ENCODE measurements at regions not wholly inside any gene's neighbourhood (a gene's known extent, or its start where the extent isn't known, plus 50 kb on each side); places are given as distances from the start of the nearest gene placed in this dataset.

DNA sequence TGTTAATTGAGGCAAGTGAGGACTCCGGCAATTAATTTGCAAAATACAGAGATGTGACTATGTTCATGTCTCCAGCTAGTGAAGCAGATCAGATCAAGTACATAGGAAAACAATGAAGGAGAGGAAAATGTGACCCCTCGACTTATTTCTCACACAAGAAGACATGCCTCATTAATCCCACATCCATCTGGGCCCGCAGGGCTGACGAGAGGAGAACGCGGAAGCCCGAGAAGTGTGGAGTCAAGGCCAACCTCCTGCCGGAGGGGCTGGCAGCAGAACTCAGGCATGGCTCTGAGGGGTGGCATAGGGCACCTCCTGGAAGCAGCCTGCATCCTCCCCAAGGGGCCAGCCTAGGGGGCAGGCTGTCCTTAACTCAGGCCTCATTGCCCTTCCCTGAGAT is 54.4 kb downstream of the ZNF503 start:
- no peak for DNase-seq (ENCODE audit: low spot score)

DNA sequence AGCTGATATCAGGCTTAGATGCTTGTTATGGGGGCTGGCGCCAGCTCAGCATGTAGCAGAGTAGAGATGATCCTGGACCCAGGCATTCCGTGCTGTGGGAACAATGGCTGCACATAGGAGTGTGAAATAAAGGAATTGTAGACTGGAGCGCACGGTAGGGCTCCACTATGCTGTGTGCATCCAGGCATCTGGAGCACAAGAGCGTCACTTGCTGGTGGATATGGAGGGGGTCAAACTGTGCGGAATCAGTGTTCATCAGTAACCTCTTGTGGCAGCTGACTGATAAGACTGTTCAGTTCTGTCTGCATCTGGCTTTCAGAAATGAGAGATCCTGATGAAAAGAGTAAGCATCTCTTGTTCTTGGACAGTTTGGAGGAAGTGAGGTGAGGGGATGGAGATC is 55.8 kb downstream of the ZNF503 start:
- Mint-ChIP-seq H3K4me3 (no peak overlapping the region), H3K4me1 (peaks cover 4% of the 10 kb centered on the region), H3K9me3 (peaks cover 9% of the 10 kb centered on the region; the same call in 1 of the 2 replicates), H3K27me3 (ENCODE audit: low read depth) (no peaks in the 10 kb centered on the region), H3K27ac (no peak overlapping the region), H3K36me3 (no peaks in the 10 kb centered on the region)
- ChIA-PET CTCF (no interaction called here), POLR2A (no interaction called here)
- ATAC-seq (no peak), DNase-seq (ENCODE audit: low spot score) (no peak)
- TF ChIP-seq FOXJ3 (CRISPR knock-in tag; IDR thresholded peaks at IDR 0.05; ENCODE audit: borderline replicate concordance) (no peak), GTF2I (CRISPR knock-in tag; conservative IDR thresholded peaks at IDR 0.05) (no peak), NR3C1 (CRISPR knock-in tag; conservative IDR thresholded peaks at IDR 0.05; ENCODE audit: low read depth) (no peak)
- TF ChIP-seq, protein P1, sequence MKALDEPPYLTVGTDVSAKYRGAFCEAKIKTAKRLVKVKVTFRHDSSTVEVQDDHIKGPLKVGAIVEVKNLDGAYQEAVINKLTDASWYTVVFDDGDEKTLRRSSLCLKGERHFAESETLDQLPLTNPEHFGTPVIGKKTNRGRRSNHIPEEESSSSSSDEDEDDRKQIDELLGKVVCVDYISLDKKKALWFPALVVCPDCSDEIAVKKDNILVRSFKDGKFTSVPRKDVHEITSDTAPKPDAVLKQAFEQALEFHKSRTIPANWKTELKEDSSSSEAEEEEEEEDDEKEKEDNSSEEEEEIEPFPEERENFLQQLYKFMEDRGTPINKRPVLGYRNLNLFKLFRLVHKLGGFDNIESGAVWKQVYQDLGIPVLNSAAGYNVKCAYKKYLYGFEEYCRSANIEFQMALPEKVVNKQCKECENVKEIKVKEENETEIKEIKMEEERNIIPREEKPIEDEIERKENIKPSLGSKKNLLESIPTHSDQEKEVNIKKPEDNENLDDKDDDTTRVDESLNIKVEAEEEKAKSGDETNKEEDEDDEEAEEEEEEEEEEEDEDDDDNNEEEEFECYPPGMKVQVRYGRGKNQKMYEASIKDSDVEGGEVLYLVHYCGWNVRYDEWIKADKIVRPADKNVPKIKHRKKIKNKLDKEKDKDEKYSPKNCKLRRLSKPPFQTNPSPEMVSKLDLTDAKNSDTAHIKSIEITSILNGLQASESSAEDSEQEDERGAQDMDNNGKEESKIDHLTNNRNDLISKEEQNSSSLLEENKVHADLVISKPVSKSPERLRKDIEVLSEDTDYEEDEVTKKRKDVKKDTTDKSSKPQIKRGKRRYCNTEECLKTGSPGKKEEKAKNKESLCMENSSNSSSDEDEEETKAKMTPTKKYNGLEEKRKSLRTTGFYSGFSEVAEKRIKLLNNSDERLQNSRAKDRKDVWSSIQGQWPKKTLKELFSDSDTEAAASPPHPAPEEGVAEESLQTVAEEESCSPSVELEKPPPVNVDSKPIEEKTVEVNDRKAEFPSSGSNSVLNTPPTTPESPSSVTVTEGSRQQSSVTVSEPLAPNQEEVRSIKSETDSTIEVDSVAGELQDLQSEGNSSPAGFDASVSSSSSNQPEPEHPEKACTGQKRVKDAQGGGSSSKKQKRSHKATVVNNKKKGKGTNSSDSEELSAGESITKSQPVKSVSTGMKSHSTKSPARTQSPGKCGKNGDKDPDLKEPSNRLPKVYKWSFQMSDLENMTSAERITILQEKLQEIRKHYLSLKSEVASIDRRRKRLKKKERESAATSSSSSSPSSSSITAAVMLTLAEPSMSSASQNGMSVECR (CRISPR knock-in tag; IDR thresholded peaks at IDR 0.05; ENCODE audit: borderline replicate concordance), result no peak
- TF ChIP-seq, protein P2, sequence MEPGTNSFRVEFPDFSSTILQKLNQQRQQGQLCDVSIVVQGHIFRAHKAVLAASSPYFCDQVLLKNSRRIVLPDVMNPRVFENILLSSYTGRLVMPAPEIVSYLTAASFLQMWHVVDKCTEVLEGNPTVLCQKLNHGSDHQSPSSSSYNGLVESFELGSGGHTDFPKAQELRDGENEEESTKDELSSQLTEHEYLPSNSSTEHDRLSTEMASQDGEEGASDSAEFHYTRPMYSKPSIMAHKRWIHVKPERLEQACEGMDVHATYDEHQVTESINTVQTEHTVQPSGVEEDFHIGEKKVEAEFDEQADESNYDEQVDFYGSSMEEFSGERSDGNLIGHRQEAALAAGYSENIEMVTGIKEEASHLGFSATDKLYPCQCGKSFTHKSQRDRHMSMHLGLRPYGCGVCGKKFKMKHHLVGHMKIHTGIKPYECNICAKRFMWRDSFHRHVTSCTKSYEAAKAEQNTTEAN (CRISPR knock-in tag; IDR thresholded peaks at IDR 0.05), result no peak

More for the DNA sequence above, 54.4 kb downstream of the ZNF503 start:
- CTCF ChIA-PET, result no interaction called here
- no peak for ATAC-seq
- no peaks in the 10 kb centered on the region for H3K36me3 Mint-ChIP-seq
- TF ChIP-seq, protein P3, sequence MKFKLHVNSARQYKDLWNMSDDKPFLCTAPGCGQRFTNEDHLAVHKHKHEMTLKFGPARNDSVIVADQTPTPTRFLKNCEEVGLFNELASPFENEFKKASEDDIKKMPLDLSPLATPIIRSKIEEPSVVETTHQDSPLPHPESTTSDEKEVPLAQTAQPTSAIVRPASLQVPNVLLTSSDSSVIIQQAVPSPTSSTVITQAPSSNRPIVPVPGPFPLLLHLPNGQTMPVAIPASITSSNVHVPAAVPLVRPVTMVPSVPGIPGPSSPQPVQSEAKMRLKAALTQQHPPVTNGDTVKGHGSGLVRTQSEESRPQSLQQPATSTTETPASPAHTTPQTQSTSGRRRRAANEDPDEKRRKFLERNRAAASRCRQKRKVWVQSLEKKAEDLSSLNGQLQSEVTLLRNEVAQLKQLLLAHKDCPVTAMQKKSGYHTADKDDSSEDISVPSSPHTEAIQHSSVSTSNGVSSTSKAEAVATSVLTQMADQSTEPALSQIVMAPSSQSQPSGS (CRISPR knock-in tag; IDR thresholded peaks at IDR 0.05; ENCODE audit: borderline replicate concordance, low read depth), result no peak
- TF ChIP-seq, protein P4, sequence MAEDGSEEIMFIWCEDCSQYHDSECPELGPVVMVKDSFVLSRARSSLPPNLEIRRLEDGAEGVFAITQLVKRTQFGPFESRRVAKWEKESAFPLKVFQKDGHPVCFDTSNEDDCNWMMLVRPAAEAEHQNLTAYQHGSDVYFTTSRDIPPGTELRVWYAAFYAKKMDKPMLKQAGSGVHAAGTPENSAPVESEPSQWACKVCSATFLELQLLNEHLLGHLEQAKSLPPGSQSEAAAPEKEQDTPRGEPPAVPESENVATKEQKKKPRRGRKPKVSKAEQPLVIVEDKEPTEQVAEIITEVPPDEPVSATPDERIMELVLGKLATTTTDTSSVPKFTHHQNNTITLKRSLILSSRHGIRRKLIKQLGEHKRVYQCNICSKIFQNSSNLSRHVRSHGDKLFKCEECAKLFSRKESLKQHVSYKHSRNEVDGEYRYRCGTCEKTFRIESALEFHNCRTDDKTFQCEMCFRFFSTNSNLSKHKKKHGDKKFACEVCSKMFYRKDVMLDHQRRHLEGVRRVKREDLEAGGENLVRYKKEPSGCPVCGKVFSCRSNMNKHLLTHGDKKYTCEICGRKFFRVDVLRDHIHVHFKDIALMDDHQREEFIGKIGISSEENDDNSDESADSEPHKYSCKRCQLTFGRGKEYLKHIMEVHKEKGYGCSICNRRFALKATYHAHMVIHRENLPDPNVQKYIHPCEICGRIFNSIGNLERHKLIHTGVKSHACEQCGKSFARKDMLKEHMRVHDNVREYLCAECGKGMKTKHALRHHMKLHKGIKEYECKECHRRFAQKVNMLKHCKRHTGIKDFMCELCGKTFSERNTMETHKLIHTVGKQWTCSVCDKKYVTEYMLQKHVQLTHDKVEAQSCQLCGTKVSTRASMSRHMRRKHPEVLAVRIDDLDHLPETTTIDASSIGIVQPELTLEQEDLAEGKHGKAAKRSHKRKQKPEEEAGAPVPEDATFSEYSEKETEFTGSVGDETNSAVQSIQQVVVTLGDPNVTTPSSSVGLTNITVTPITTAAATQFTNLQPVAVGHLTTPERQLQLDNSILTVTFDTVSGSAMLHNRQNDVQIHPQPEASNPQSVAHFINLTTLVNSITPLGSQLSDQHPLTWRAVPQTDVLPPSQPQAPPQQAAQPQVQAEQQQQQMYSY (CRISPR knock-in tag; IDR thresholded peaks at IDR 0.05), result no peak
- TF ChIP-seq OVOL2 (CRISPR knock-in tag; IDR thresholded peaks at IDR 0.05; ENCODE audit: borderline replicate concordance) (no peak), MXD4 (CRISPR knock-in tag; IDR thresholded peaks at IDR 0.05; ENCODE audit: borderline replicate concordance) (no peak), CREM (CRISPR knock-in tag; IDR thresholded peaks at IDR 0.05) (no peak), ZNF121 (CRISPR knock-in tag; IDR thresholded peaks at IDR 0.05) (no peak), SMAD4 (CRISPR knock-in tag; IDR thresholded peaks at IDR 0.05) (no peak), RELA (CRISPR knock-in tag; IDR thresholded peaks at IDR 0.05; ENCODE audit: borderline replicate concordance) (no peak), ZNF423 (CRISPR knock-in tag; IDR thresholded peaks at IDR 0.05) (no peak)
- TF ChIP-seq, protein P5, sequence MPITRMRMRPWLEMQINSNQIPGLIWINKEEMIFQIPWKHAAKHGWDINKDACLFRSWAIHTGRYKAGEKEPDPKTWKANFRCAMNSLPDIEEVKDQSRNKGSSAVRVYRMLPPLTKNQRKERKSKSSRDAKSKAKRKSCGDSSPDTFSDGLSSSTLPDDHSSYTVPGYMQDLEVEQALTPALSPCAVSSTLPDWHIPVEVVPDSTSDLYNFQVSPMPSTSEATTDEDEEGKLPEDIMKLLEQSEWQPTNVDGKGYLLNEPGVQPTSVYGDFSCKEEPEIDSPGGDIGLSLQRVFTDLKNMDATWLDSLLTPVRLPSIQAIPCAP (CRISPR knock-in tag; IDR thresholded peaks at IDR 0.05), result no peak
- TF ChIP-seq, protein P6, sequence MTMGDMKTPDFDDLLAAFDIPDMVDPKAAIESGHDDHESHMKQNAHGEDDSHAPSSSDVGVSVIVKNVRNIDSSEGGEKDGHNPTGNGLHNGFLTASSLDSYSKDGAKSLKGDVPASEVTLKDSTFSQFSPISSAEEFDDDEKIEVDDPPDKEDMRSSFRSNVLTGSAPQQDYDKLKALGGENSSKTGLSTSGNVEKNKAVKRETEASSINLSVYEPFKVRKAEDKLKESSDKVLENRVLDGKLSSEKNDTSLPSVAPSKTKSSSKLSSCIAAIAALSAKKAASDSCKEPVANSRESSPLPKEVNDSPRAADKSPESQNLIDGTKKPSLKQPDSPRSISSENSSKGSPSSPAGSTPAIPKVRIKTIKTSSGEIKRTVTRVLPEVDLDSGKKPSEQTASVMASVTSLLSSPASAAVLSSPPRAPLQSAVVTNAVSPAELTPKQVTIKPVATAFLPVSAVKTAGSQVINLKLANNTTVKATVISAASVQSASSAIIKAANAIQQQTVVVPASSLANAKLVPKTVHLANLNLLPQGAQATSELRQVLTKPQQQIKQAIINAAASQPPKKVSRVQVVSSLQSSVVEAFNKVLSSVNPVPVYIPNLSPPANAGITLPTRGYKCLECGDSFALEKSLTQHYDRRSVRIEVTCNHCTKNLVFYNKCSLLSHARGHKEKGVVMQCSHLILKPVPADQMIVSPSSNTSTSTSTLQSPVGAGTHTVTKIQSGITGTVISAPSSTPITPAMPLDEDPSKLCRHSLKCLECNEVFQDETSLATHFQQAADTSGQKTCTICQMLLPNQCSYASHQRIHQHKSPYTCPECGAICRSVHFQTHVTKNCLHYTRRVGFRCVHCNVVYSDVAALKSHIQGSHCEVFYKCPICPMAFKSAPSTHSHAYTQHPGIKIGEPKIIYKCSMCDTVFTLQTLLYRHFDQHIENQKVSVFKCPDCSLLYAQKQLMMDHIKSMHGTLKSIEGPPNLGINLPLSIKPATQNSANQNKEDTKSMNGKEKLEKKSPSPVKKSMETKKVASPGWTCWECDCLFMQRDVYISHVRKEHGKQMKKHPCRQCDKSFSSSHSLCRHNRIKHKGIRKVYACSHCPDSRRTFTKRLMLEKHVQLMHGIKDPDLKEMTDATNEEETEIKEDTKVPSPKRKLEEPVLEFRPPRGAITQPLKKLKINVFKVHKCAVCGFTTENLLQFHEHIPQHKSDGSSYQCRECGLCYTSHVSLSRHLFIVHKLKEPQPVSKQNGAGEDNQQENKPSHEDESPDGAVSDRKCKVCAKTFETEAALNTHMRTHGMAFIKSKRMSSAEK (CRISPR knock-in tag; IDR thresholded peaks at IDR 0.05; ENCODE audit: borderline replicate concordance), result no peak
- TF ChIP-seq, protein P7, sequence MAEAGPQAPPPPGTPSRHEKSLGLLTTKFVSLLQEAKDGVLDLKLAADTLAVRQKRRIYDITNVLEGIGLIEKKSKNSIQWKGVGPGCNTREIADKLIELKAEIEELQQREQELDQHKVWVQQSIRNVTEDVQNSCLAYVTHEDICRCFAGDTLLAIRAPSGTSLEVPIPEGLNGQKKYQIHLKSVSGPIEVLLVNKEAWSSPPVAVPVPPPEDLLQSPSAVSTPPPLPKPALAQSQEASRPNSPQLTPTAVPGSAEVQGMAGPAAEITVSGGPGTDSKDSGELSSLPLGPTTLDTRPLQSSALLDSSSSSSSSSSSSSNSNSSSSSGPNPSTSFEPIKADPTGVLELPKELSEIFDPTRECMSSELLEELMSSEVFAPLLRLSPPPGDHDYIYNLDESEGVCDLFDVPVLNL (CRISPR knock-in tag; IDR thresholded peaks at IDR 0.05; ENCODE audit: borderline replicate concordance, low read depth), result no peak
- H3K4me1 Mint-ChIP-seq, result peaks cover 2% of the 10 kb centered on the region
- peaks cover 9% of the 10 kb centered on the region; the same call in 1 of the 2 replicates for H3K9me3 Mint-ChIP-seq
- POLR2A ChIA-PET, result no interaction called here
- H3K27me3 Mint-ChIP-seq (ENCODE audit: low read depth), result no peaks in the 10 kb centered on the region
- no peak overlapping the region for H3K4me3 Mint-ChIP-seq
- H3K27ac Mint-ChIP-seq, result no peak overlapping the region
